Keratinocyte (primary cell): ENCODE measurements at regions not wholly inside any gene's neighbourhood (a gene's known extent, or its start where the extent isn't known, plus 50 kb on each side); places are given as distances from the start of the nearest gene placed in this dataset.

Experiments used
- DNase-seq: peaks from one replicate; pipeline ENCODE4 v3.0.0-alpha.2; 2011; ENCODE audit warnings: low read depth, missing footprints, low spot score
- FAIRE-seq: peaks from 2 replicates; lab custom pipeline; 2011; peaks lifted over from hg19 to GRCh38; lab: Jason Lieb, UNC
- H2AFZ ChIP-seq: 2 replicates; pipeline ENCODE4 v1.6.0; 2012; ENCODE audit warnings: low read length, control low read depth, inconsistent platforms; ENCODE audit not compliant: control insufficient read depth
- H3K27ac ChIP-seq: 2 replicates; pipeline ENCODE4 v1.5.1; 2011; ENCODE audit warnings: low read length; ENCODE audit not compliant: control insufficient read depth, insufficient read depth
- H3K27me3 ChIP-seq: 3 replicates; pipeline ENCODE4 v1.6.0; 2011; ENCODE audit warnings: low read length; ENCODE audit not compliant: control insufficient read depth, insufficient read depth; ENCODE audit errors: extremely low read depth
- H3K36me3 ChIP-seq, 2 experiments: 2 replicates in 1 of 2; 3 replicates in 1 of 2; pipeline ENCODE4 v1.5.1; 2011; ENCODE audit warnings: low read length in 2 of 2, mild to moderate bottlenecking in 1 of 2; ENCODE audit not compliant: control insufficient read depth in 2 of 2, insufficient read depth in 2 of 2; ENCODE audit errors: extremely low read depth in 1 of 2
- H3K4me1 ChIP-seq: 3 replicates; pipeline ENCODE4 v1.5.1; 2011; ENCODE audit warnings: low read length; ENCODE audit not compliant: control insufficient read depth, insufficient read depth; ENCODE audit errors: extremely low read depth
- H3K4me2 ChIP-seq: 3 replicates; pipeline ENCODE4 v1.6.0; 2011; ENCODE audit warnings: low read depth, low read length; ENCODE audit not compliant: control insufficient read depth, insufficient read depth; ENCODE audit errors: extremely low read depth
- H3K4me3 ChIP-seq, 3 experiments: fragments of 200-600 bp in 1 of 3; sonication (generic) in 1 of 3; 2 replicates in 2 of 3; 3 replicates in 1 of 3; pipeline ENCODE4 v1.5.1; 2011 to 2016; ENCODE audit warnings: low read length in 3 of 3, mild to moderate bottlenecking in 3 of 3, control low read depth in 2 of 3, inconsistent platforms in 1 of 3, low read depth in 1 of 3, mixed read lengths in 1 of 3, mixed run types in 1 of 3, moderate library complexity in 1 of 3; ENCODE audit not compliant: control insufficient read depth in 2 of 3, insufficient read depth in 2 of 3; ENCODE audit errors: extremely low read depth in 1 of 3
- H3K79me2 ChIP-seq: 2 replicates; pipeline ENCODE4 v1.6.0; 2012; ENCODE audit warnings: low read length; ENCODE audit not compliant: control insufficient read depth, insufficient read depth
- H3K9ac ChIP-seq: 3 replicates; pipeline ENCODE4 v1.6.0; 2011; ENCODE audit warnings: low read length; ENCODE audit not compliant: control insufficient read depth, insufficient read depth; ENCODE audit errors: extremely low read depth
- H3K9me1 ChIP-seq: 3 replicates; pipeline ENCODE4 v1.6.0; 2011; ENCODE audit warnings: low read length; ENCODE audit not compliant: control insufficient read depth, insufficient read depth; ENCODE audit errors: extremely low read depth
- H3K9me3 ChIP-seq: 2 replicates; pipeline ENCODE4 v1.5.1; 2012; ENCODE audit warnings: low read depth, low read length; ENCODE audit not compliant: control insufficient read depth
- H4K20me1 ChIP-seq: 3 replicates; pipeline ENCODE4 v1.6.0; 2011; ENCODE audit warnings: low read length; ENCODE audit not compliant: control insufficient read depth, insufficient read depth; ENCODE audit errors: extremely low read depth
- EZH2 ChIP-seq: IDR thresholded peaks from one replicate; pipeline ENCODE4 v1.6.1; 2012; ENCODE audit warnings: inconsistent platforms, mild to moderate bottlenecking, low read length, moderate library complexity
- dilution Hi-C: fragments of 300-500 bp; cut with MboI; formaldehyde crosslinking; loops from one replicate; pipeline ENCODE4 v1.7.0; 2020; ENCODE audit warnings: low sequenced_read_pairs; ENCODE audit not compliant: extremely low pct_ligation_motif_present
- TF ChIP-seq, protein P1 (sequence below), 3 experiments: IDR thresholded peaks in 1 of 3; conservative IDR thresholded peaks in 1 of 3; optimal IDR thresholded peaks in 1 of 3; 2 replicates in 2 of 3; 3 replicates in 1 of 3; pipeline versions ENCODE3 to v1.5.1; 2011; ENCODE audit warnings: low read length in 3 of 3, mild to moderate bottlenecking in 3 of 3, moderate library complexity in 2 of 3, control low read depth in 1 of 3, inconsistent platforms in 1 of 3; ENCODE audit not compliant: insufficient read depth in 2 of 3; ENCODE audit errors: extremely low read depth in 1 of 3

DNA sequence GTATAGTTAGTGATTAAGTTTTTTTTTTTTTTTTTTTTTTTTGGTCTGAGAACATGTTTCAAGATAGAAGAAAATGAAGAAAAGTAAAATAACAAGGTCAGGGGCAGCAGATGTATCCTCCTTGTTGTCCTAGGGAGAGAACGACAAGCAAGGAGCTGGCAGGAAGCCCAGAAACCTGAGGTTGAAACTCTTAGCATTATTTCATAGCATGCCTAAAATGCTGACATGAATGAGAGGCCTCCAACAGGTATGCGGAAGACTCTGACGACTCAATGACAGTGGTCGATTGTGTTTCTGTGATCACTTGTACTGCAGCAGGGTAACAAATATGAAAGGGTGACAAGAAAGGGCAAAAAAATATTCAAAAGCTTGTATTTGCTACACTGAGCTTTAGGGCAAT lies 415.9 kb downstream of the PLA2G4A start:
- Histone ChIP-seq H2AFZ (no peak overlapping the region), H3K4me3 (no peak overlapping the region), H3K9ac (no peak overlapping the region), H4K20me1 (no peaks in the 10 kb centered on the region), H3K4me2 (no peak overlapping the region), H3K9me1 (no peaks in the 10 kb centered on the region), H3K27me3 (no peaks in the 10 kb centered on the region), H3K36me3 (no peaks in the 10 kb centered on the region), H3K27ac (no peak overlapping the region), H3K79me2 (no peaks in the 10 kb centered on the region), H3K4me1 (no peaks in the 10 kb centered on the region), H3K9me3 (no peaks in the 10 kb centered on the region)
- dilution Hi-C loops, result no loop called here
- FAIRE-seq (peak; percentile 69), DNase-seq (no peak)
- TF ChIP-seq, protein P1, sequence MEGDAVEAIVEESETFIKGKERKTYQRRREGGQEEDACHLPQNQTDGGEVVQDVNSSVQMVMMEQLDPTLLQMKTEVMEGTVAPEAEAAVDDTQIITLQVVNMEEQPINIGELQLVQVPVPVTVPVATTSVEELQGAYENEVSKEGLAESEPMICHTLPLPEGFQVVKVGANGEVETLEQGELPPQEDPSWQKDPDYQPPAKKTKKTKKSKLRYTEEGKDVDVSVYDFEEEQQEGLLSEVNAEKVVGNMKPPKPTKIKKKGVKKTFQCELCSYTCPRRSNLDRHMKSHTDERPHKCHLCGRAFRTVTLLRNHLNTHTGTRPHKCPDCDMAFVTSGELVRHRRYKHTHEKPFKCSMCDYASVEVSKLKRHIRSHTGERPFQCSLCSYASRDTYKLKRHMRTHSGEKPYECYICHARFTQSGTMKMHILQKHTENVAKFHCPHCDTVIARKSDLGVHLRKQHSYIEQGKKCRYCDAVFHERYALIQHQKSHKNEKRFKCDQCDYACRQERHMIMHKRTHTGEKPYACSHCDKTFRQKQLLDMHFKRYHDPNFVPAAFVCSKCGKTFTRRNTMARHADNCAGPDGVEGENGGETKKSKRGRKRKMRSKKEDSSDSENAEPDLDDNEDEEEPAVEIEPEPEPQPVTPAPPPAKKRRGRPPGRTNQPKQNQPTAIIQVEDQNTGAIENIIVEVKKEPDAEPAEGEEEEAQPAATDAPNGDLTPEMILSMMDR (optimal IDR thresholded peaks at IDR 0.05 in 1 of 3, IDR thresholded peaks at IDR 0.05 in 1 of 3, conservative IDR thresholded peaks at IDR 0.05 in 1 of 3; ENCODE audit: extremely low read depth in 1 of 3, insufficient read depth in 2 of 3, low read length in 3 of 3), result no peak
- no peak for TF ChIP-seq EZH2

DNA sequence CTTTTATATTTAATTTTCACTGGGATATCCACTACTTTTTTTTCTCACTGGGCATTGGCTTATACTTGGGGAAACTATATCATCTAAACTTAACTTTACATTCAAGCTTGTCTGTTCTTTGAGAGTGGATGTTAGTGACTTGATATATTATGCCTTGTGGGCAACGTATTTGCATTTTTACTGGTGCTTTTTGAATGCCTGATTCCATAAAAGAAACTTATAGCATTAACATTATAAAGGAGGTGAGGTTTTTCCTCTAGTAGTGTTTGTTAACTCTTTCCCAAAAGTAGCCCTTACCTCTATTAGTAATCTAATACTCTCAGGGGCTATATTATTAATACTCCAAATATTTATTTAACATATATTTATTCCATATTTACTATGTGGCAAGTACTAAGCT lies 416.5 kb downstream of the PLA2G4A start:
- no peaks in the 10 kb centered on the region for H3K9me3 ChIP-seq
- no peaks in the 10 kb centered on the region for H3K27me3 ChIP-seq
- dilution Hi-C loops, result no loop called here
- TF ChIP-seq, protein P1 (optimal IDR thresholded peaks at IDR 0.05 in 1 of 3, IDR thresholded peaks at IDR 0.05 in 1 of 3, conservative IDR thresholded peaks at IDR 0.05 in 1 of 3; ENCODE audit: extremely low read depth in 1 of 3, insufficient read depth in 2 of 3, low read length in 3 of 3), result no peak
- no peak for TF ChIP-seq EZH2
- H3K79me2 ChIP-seq, result no peaks in the 10 kb centered on the region
- no peak overlapping the region for H3K9ac ChIP-seq
- H3K9me1 ChIP-seq, result no peaks in the 10 kb centered on the region
- H2AFZ ChIP-seq, result no peak overlapping the region
- H3K4me2 ChIP-seq, result no peak overlapping the region
- no peaks in the 10 kb centered on the region for H3K4me1 ChIP-seq
- DNase-seq (no peak), FAIRE-seq (no peak)
- no peaks in the 10 kb centered on the region for H4K20me1 ChIP-seq
- H3K36me3 ChIP-seq, result no peaks in the 10 kb centered on the region
- no peak overlapping the region for H3K4me3 ChIP-seq
- H3K27ac ChIP-seq, result no peak overlapping the region
